VCaP (cell line): ENCODE measurements at regions not wholly inside any gene's neighbourhood (a gene's known extent, or its start where the extent isn't known, plus 50 kb on each side); places are given as distances from the start of the nearest gene placed in this dataset.

Source experiments
- H3K27ac ChIP-seq: fragments of 450-650 bp; 2 replicates; pipeline ENCODE4 v1.5.1; 2017
- CTCF ChIP-seq: fragments of 450-650 bp; conservative IDR thresholded peaks from 2 replicates; pipeline ENCODE4 v1.5.1; 2017; ENCODE audit warnings: mild to moderate bottlenecking, moderate library complexity

GRCh38 chrX:68916891-68917290, 88.1 kb downstream of the EFNB1 start:
- no peak overlapping the region for H3K27ac ChIP-seq
- TF ChIP-seq CTCF: no peak

GRCh38 chrX:68915778-68916177, 87.0 kb downstream of the EFNB1 start:
- no peak overlapping the region for H3K27ac ChIP-seq
- no peak for TF ChIP-seq CTCF

- TF ChIP-seq CTCF: no peak
- no peak overlapping the region for H3K27ac ChIP-seq
Observed at GRCh38 chrX:68914479-68914946, 85.7 kb downstream of the EFNB1 start.

- H3K27ac ChIP-seq: no peak overlapping the region
- TF ChIP-seq CTCF: no peak
Observed at GRCh38 chrX:68913249-68913547, 84.4 kb downstream of the EFNB1 start.

- no peak overlapping the region for H3K27ac ChIP-seq
- TF ChIP-seq CTCF: no peak
Observed at GRCh38 chrX:68912113-68912512, 83.3 kb downstream of the EFNB1 start.

GRCh38 chrX:68910731-68911428, 82.1 kb downstream of the EFNB1 start:
- no peak for TF ChIP-seq CTCF
- no peak overlapping the region for H3K27ac ChIP-seq

GRCh38 chrX:68909945-68910344, 81.1 kb downstream of the EFNB1 start:
- no peak for TF ChIP-seq CTCF
- H3K27ac ChIP-seq: no peak overlapping the region
